GM12878 (cell line): ENCODE measurements at regions not wholly inside any gene's neighbourhood (a gene's known extent, or its start where the extent isn't known, plus 50 kb on each side); places are given as distances from the start of the nearest gene placed in this dataset.

ENCODE experiments used
- ATAC-seq: fragments of 200-7000 bp; cut with Tn5 transposase; 3 replicates; pipeline ENCODE4 v1.9.1; 2020; ENCODE audit warnings: mild to moderate bottlenecking, moderate library complexity
- BruUV-seq: library from RNA; stranded (reverse); fragments of 400-500 nt; replicated peaks from 2 replicates; lab custom pipeline; 2021; lab: Mats Ljungman, UMichigan
- CTCF ChIA-PET: fragments of 300-600 bp; sonication (Branson Sonifier 250); formaldehyde crosslinking; extraction: SDS; loops from one replicate; lab custom pipeline; 2021; ENCODE audit warnings: inconsistent platforms; lab: Yijun Ruan, JAX
- POLR2A ChIA-PET: fragments of 350-600 bp; formaldehyde crosslinking; extraction: SDS; loops from one replicate; lab custom pipeline; 2021; ENCODE audit warnings: inconsistent platforms; lab: Charles Lee
- RAD21 ChIA-PET: fragments of 300-600 bp; sonication (Branson Sonifier 250); formaldehyde crosslinking; loops from one replicate; lab custom pipeline; 2023; ENCODE audit warnings: antibody characterized with exemption; ENCODE audit not compliant: unreplicated experiment; lab: Charles Lee
- SMC1A ChIA-PET: fragments of 300-600 bp; sonication (Branson Sonifier 250); formaldehyde crosslinking; loops from one replicate; lab custom pipeline; 2023; ENCODE audit not compliant: unreplicated experiment, uncharacterized antibody; lab: Charles Lee
- DNase-seq: peaks from one replicate; pipeline ENCODE4 v3.0.0-alpha.2; 2011; ENCODE audit warnings: low read depth, low spot score
- FAIRE-seq: peaks from 3 replicates; lab custom pipeline; 2011; peaks lifted over from hg19 to GRCh38; lab: Jason Lieb, UNC
- H2AFZ ChIP-seq: 2 replicates; pipeline ENCODE4 v1.6.0; 2011; ENCODE audit warnings: low read depth, low read length, control low read depth; ENCODE audit not compliant: control insufficient read depth
- H3K27ac ChIP-seq: 2 replicates; pipeline ENCODE4 v1.5.1; 2011; ENCODE audit warnings: control low read depth; ENCODE audit not compliant: control insufficient read depth, insufficient read depth
- H3K27me3 ChIP-seq, 2 experiments: replicated peaks in 1 of 2; 2 replicates each; pipeline versions ENCODE4 v1.6.0 to v1.6.1; 2011; ENCODE audit warnings: low read length in 1 of 2; ENCODE audit not compliant: control insufficient read depth in 2 of 2, insufficient read depth in 2 of 2
- H3K36me3 ChIP-seq, 2 experiments: 2 replicates each; pipeline ENCODE4 v1.5.1; 2011; ENCODE audit warnings: low read length in 1 of 2; ENCODE audit not compliant: control insufficient read depth in 2 of 2, insufficient read depth in 2 of 2
- H3K4me1 ChIP-seq: 2 replicates; pipeline ENCODE4 v1.6.1; 2011; ENCODE audit warnings: mild to moderate bottlenecking, low read length, moderate library complexity, mixed read lengths; ENCODE audit not compliant: control insufficient read depth, insufficient read depth
- H3K4me2 ChIP-seq: 2 replicates; pipeline ENCODE4 v1.6.0; 2011; ENCODE audit warnings: control low read depth; ENCODE audit not compliant: control insufficient read depth, insufficient read depth
- H3K4me3 ChIP-seq: fragments of 200-600 bp; sonication (generic); 2 replicates; pipeline ENCODE4 v1.5.1; 2016
- H3K79me2 ChIP-seq: 2 replicates; pipeline ENCODE4 v1.6.0; 2011; ENCODE audit warnings: low read length; ENCODE audit not compliant: control insufficient read depth, insufficient read depth
- H3K9ac ChIP-seq: 2 replicates; pipeline ENCODE4 v1.8.0; 2011; ENCODE audit warnings: low read length, control low read depth, mixed read lengths; ENCODE audit not compliant: control insufficient read depth, insufficient read depth
- H3K9me3 ChIP-seq: replicated peaks from 3 replicates; pipeline ENCODE4 v1.5.1; 2011; ENCODE audit warnings: mild to moderate bottlenecking, low read length; ENCODE audit not compliant: control insufficient read depth, insufficient read depth
- H4K20me1 ChIP-seq: 2 replicates; pipeline ENCODE4 v1.6.0; 2011; ENCODE audit not compliant: control insufficient read depth, insufficient read depth
- ESRRA ChIP-seq: IDR thresholded peaks from 2 replicates; pipeline ENCODE4 v1.6.1; 2012; ENCODE audit warnings: mild to moderate bottlenecking, low read length, improper control_type of control experiment
- HDAC2 ChIP-seq: fragments of 200-600 bp; sonication (generic); IDR thresholded peaks from 2 replicates; pipeline ENCODE4 v1.6.1; 2017
- PAX5 ChIP-seq: IDR thresholded peaks from 2 replicates; pipeline ENCODE4 v1.6.1; 2011; ENCODE audit warnings: low read depth, low read length, borderline replicate concordance
- PAX8 ChIP-seq: fragments of 450-650 bp; IDR thresholded peaks from 2 replicates; pipeline ENCODE4 v1.6.1; 2017; ENCODE audit warnings: mild to moderate bottlenecking, moderate library complexity
- RAD21 ChIP-seq: IDR thresholded peaks from 2 replicates; pipeline ENCODE4 v1.6.1; 2011; ENCODE audit warnings: mild to moderate bottlenecking, low read depth, low read length, moderate library complexity; ENCODE audit not compliant: insufficient read depth
- SREBF1 ChIP-seq: IDR thresholded peaks from 2 replicates; pipeline ENCODE4 v1.6.1; 2012; ENCODE audit warnings: mild to moderate bottlenecking, low read length
- ZNF217 ChIP-seq: fragments of 450-650 bp; IDR thresholded peaks from 2 replicates; pipeline ENCODE4 v1.6.1; 2017; ENCODE audit warnings: antibody characterized with exemption, mild to moderate bottlenecking
- ZNF274 ChIP-seq: IDR thresholded peaks from one replicate; pipeline ENCODE4 v1.8.0; 2011; ENCODE audit not compliant: insufficient read length, insufficient read depth
- ZZZ3 ChIP-seq: IDR thresholded peaks from 2 replicates; pipeline ENCODE4 v1.6.1; 2011; ENCODE audit warnings: low read depth; ENCODE audit not compliant: control insufficient read depth, insufficient read length
- WGBS: methylation state at CpG from one replicate; pipeline ENCODE4 v1.1.6; 2016; ENCODE audit warnings: low lambda C conversion rate; ENCODE audit not compliant: insufficient replicate concordance, insufficient coverage; ENCODE audit errors: missing lambda C conversion rate; 5-methylcytosine and 5-hydroxymethylcytosine counted together
- in situ Hi-C: fragments of 300-500 bp; cut with MboI; formaldehyde crosslinking; loops from 9 replicates; pipeline ENCODE4 v1.14.3; 2018; ENCODE audit warnings: mixed read lengths
- intact Hi-C: fragments of 100-400 bp; cut with micrococcal nuclease; formaldehyde crosslinking; loops from one replicate; pipeline ENCODE4 v1.14.2; 2022; ENCODE audit not compliant: unreplicated experiment
- TF ChIP-seq, protein P1 (sequence below), 3 experiments: IDR thresholded peaks in 2 of 3; conservative IDR thresholded peaks in 1 of 3; 2 replicates each; pipeline ENCODE4 v1.5.1; 2011; ENCODE audit warnings: low read depth in 3 of 3, low read length in 3 of 3, mild to moderate bottlenecking in 3 of 3, control low read depth in 2 of 3, moderate library complexity in 2 of 3, inconsistent platforms in 1 of 3, mixed read lengths in 1 of 3; ENCODE audit not compliant: control insufficient read depth in 2 of 3, insufficient read depth in 1 of 3; ENCODE audit errors: extremely low read depth in 1 of 3
- TF ChIP-seq, protein P2 (sequence below): IDR thresholded peaks from 2 replicates; pipeline ENCODE4 v1.6.1; 2012; ENCODE audit warnings: improper control_type of control experiment, low read depth, low read length; ENCODE audit not compliant: insufficient replicate concordance
- TF ChIP-seq, protein P3 (sequence below): fragments of 450-650 bp; IDR thresholded peaks from 2 replicates; pipeline ENCODE4 v1.6.1; 2017; ENCODE audit warnings: antibody characterized with exemption, mild to moderate bottlenecking, moderate library complexity

DNA sequence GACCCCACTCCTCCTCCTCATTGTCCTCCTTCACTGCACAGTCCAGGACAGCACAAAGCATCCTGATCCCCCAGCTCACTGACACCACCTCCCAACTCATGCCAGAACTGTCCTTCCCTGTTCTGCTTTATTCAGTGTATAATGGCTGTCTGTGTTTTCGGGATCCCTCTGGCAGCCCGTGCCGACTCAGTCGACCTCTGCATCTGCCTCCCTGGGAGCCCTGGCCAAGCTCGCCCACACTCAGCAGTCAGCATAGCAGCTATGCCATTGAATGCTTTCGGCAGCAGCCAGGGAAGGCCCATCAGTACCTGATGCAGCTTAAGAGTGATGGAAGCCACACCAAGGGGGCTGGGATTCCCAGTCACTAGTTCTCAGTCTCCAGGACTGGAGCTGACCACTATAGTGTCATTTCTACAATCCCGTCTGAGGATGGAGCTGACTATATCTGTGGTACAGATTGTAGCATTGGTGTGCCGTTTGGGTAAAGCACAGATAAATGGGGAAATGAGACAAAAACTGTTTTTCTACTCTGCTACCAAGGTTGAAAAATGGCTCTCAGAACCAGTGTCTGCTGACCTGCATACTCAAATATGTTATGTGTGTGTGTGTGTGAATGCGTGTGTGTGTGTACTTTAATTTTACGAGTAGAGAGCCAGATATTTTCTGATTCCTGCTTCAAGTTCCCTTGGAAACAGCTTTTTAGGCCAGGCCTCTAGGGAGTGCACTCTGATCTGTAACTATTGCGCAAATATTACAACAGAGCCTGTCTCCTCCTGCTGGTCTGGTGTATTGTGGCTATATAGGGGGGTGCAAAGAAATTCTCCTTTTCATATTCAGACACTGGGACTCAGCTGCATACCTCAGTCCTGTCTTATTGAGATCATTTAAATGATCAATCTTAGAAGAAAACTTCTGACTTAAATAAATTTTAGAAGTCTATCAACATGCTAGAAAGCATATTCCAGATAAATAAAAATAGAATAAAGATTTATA lies 78.8 kb upstream of the TOP3B start:
- H3K9me3 ChIP-seq = no peaks in the 10 kb centered on the region
- intact Hi-C loops = loop anchor here (5.0 to 10.0 kb wide), 2 partner anchors 96 to 893 kb away; no protein-coding TSS in a partner anchor
- peak overlapping the region; percentile 77 for H2AFZ ChIP-seq
- peaks cover 15% of the 10 kb centered on the region for H3K4me1 ChIP-seq
- no peak overlapping the region for H3K4me3 ChIP-seq
- ChIA-PET SMC1A (interaction anchor here (0.8 to 6.9 kb wide), 34 partner anchors 9 to 898 kb away, joined by 3 to 76 read pairs (median 6); partner anchors contain the start of gene TOP3B), CTCF (interaction anchor here (0.6 to 7.6 kb wide), 51 partner anchors 8 to 898 kb away, joined by 3 to 177 read pairs (median 5); partner anchors contain the start of gene TOP3B), POLR2A (interaction anchor here (0.6 to 1.3 kb wide), 8 partner anchors 9 to 892 kb away, joined by 3 to 4 read pairs (median 4); no protein-coding TSS in a partner anchor), RAD21 (interaction anchor here (0.6 to 6.2 kb wide), 30 partner anchors 8 to 898 kb away, joined by 3 to 76 read pairs (median 6); no protein-coding TSS in a partner anchor)
- no peaks in the 10 kb centered on the region for H4K20me1 ChIP-seq
- FAIRE-seq = no peak
- BruUV-seq = no TSS peak
- no peaks in the 10 kb centered on the region for H3K79me2 ChIP-seq
- no peaks in the 10 kb centered on the region for H3K36me3 ChIP-seq
- no peaks in the 10 kb centered on the region for H3K27me3 ChIP-seq
- no peak overlapping the region for H3K9ac ChIP-seq
- no peak overlapping the region for H3K4me2 ChIP-seq
- no peak for DNase-seq
- ATAC-seq = peak; percentile 24; the same call in 1 of the 3 replicates
- WGBS = 81% methylated on average over 11 of the region's 11 CpGs
- in situ Hi-C loops = no loop called here
- H3K27ac ChIP-seq = peak overlapping the region; percentile 43; the same call in 1 of the 2 replicates
- TF ChIP-seq ZNF274 = no peak
- TF ChIP-seq PAX5 = no peak
- TF ChIP-seq, protein P1, sequence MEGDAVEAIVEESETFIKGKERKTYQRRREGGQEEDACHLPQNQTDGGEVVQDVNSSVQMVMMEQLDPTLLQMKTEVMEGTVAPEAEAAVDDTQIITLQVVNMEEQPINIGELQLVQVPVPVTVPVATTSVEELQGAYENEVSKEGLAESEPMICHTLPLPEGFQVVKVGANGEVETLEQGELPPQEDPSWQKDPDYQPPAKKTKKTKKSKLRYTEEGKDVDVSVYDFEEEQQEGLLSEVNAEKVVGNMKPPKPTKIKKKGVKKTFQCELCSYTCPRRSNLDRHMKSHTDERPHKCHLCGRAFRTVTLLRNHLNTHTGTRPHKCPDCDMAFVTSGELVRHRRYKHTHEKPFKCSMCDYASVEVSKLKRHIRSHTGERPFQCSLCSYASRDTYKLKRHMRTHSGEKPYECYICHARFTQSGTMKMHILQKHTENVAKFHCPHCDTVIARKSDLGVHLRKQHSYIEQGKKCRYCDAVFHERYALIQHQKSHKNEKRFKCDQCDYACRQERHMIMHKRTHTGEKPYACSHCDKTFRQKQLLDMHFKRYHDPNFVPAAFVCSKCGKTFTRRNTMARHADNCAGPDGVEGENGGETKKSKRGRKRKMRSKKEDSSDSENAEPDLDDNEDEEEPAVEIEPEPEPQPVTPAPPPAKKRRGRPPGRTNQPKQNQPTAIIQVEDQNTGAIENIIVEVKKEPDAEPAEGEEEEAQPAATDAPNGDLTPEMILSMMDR (IDR thresholded peaks at IDR 0.05 in 2 of 3, conservative IDR thresholded peaks at IDR 0.05 in 1 of 3; ENCODE audit: control insufficient read depth in 2 of 3, extremely low read depth in 1 of 3, insufficient read depth in 1 of 3, low read depth in 3 of 3, low read length in 3 of 3) = peak in 2 of 3 experiments; percentile 17 to 19; a peak in 2 of 6 replicates
- no peak for TF ChIP-seq HDAC2
- TF ChIP-seq RAD21 = peak; percentile 24; the same call in 1 of the 2 replicates
- TF ChIP-seq, protein P2, sequence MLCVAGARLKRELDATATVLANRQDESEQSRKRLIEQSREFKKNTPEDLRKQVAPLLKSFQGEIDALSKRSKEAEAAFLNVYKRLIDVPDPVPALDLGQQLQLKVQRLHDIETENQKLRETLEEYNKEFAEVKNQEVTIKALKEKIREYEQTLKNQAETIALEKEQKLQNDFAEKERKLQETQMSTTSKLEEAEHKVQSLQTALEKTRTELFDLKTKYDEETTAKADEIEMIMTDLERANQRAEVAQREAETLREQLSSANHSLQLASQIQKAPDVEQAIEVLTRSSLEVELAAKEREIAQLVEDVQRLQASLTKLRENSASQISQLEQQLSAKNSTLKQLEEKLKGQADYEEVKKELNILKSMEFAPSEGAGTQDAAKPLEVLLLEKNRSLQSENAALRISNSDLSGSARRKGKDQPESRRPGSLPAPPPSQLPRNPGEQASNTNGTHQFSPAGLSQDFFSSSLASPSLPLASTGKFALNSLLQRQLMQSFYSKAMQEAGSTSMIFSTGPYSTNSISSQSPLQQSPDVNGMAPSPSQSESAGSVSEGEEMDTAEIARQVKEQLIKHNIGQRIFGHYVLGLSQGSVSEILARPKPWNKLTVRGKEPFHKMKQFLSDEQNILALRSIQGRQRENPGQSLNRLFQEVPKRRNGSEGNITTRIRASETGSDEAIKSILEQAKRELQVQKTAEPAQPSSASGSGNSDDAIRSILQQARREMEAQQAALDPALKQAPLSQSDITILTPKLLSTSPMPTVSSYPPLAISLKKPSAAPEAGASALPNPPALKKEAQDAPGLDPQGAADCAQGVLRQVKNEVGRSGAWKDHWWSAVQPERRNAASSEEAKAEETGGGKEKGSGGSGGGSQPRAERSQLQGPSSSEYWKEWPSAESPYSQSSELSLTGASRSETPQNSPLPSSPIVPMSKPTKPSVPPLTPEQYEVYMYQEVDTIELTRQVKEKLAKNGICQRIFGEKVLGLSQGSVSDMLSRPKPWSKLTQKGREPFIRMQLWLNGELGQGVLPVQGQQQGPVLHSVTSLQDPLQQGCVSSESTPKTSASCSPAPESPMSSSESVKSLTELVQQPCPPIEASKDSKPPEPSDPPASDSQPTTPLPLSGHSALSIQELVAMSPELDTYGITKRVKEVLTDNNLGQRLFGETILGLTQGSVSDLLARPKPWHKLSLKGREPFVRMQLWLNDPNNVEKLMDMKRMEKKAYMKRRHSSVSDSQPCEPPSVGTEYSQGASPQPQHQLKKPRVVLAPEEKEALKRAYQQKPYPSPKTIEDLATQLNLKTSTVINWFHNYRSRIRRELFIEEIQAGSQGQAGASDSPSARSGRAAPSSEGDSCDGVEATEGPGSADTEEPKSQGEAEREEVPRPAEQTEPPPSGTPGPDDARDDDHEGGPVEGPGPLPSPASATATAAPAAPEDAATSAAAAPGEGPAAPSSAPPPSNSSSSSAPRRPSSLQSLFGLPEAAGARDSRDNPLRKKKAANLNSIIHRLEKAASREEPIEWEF = no peak
- TF ChIP-seq SREBF1 = no peak
- TF ChIP-seq ZZZ3 = no peak
- TF ChIP-seq ESRRA = no peak
- TF ChIP-seq, protein P3, sequence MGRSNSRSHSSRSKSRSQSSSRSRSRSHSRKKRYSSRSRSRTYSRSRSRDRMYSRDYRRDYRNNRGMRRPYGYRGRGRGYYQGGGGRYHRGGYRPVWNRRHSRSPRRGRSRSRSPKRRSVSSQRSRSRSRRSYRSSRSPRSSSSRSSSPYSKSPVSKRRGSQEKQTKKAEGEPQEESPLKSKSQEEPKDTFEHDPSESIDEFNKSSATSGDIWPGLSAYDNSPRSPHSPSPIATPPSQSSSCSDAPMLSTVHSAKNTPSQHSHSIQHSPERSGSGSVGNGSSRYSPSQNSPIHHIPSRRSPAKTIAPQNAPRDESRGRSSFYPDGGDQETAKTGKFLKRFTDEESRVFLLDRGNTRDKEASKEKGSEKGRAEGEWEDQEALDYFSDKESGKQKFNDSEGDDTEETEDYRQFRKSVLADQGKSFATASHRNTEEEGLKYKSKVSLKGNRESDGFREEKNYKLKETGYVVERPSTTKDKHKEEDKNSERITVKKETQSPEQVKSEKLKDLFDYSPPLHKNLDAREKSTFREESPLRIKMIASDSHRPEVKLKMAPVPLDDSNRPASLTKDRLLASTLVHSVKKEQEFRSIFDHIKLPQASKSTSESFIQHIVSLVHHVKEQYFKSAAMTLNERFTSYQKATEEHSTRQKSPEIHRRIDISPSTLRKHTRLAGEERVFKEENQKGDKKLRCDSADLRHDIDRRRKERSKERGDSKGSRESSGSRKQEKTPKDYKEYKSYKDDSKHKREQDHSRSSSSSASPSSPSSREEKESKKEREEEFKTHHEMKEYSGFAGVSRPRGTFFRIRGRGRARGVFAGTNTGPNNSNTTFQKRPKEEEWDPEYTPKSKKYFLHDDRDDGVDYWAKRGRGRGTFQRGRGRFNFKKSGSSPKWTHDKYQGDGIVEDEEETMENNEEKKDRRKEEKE = no peak
- no peak for TF ChIP-seq PAX8
- no peak for TF ChIP-seq ZNF217
